HL-60/S4 treated with phorbol 12-myristate 13-acetate at 8.2 ng/mL for 4 days and 3 days (cell line): ENCODE measurements at regions not wholly inside any gene's neighbourhood (a gene's known extent, or its start where the extent isn't known, plus 50 kb on each side); places are given as distances from the start of the nearest gene placed in this dataset.
"Not testable (repeated sequence)": the region's sequence is repeated elsewhere in the genome, so short reads cannot be mapped to it uniquely, and the experiment has no call there.

Source experiments
- in situ Hi-C: fragments of 300-500 bp; cut with MboI; formaldehyde crosslinking; loops from 2 replicates; pipeline ENCODE4 v1.15.0; 2022; ENCODE audit warnings: low sequenced_read_pairs

DNA sequence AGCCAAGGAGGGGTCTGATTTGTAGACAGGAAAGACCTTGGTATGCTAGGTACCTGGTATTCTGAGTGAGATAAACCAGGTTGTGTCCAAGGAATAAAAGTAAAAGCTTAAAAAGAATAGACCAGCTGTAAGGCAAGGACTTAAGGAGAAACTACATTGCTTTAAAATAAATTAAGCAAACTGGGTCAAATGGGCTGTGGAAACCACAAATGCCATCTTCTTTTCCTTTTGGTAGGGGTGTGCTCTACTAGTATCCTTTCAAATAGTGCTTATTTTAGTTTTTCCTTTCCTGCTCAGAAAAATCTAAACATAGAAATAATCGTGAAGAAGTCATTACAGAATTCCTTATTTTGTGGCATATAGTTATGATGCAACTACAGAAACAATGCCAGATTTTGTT, 138.6 kb upstream of the KLF12 start:
- in situ Hi-C loops, result no loop called here

DNA sequence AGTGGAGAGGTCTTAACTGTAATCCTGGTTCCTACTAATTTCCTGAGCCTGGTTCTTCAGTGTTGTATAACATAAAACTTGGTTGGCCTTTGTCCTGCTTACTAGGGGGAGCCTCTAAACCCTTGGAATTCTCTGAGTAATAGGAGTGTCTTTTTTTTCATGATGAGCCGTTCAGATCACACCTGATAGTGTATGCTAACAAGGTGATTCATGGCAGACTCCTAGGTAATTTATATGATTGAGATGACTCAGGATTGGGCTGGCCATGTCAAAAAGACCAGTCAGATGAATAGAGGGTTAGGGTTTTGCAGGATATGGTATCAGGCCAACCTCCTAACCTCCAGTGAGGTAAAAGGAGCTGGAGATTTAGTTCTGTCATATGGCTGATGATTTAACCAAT, 135.8 kb upstream of the KLF12 start:
- in situ Hi-C loops, result no loop called here

DNA sequence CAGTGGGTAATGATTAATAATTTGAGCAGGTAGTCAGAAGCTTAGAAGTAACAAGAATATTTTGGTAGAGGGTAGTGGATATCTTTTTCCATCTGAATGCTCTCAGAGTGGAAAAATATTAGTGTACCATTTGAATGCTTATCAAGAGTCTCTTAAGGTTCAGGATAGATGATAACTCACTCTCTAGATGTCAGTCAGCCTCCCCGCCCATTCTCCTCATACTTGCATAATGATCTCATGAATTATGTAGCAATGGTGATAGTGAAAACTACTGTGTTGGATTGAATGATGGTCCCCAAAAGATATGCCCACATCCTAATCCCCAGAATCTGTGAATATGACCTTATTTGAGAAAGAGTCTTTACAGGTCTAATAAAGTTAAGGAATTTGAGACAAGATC, 132.7 kb upstream of the KLF12 start:
- in situ Hi-C loops, result no loop called here

DNA sequence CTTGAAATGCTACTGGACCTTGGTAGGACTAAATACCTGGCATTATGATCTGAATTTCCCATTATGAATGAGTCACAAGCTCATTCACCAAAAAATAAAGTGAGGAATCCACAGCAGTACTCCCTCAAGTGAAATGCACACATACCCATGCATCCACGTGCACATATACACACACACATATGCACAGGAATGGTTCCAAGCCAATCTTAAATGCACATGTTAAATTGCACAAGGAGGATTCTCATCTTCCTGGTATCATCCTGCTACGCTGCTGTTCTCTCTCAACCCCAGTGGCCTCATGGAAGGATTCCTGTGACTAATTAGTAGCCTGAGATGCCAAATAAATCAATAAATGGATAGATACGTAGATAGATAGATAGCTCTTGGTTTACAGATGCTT, 132.1 kb upstream of the KLF12 start:
- in situ Hi-C loops, result no loop called here

DNA sequence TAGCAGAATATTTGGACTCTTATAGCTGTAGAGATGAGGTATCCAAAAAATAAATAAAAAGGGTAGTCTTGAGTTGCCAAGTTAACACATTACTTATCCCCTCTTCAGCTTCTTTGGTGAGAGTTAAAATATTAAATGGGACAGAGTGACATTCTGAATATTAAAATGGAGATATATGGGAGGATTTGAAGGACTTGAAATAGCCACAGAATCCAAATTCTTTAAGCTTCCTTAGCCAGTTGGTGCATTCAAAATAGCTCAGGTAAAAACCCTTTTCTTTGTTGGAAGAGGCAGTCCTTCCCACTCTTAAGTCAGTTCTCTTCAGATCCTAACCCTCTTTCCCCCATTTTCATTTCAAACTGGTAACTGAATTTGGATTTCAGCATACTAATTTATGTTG, 130.1 kb upstream of the KLF12 start:
- in situ Hi-C loops, result no loop called here

DNA sequence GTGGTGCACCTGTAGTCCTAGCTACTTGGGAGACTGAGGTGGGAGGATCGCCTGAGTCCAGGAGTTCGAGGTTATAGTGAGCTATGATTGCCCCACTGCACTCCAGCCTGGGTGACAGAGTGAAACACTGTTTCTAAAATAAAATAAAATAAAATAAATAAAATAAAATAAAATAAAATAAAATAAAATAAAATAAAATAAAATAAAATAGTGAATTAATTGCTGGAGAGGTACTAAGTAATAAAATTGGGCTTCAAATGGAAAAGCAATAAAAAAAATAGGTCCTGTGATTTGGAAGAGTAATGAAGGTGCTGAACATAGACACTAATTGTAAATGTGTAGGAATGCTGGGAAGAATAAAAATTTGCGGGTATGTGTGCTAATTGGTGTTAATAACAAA, 126.2 kb upstream of the KLF12 start:
- in situ Hi-C loops, result not testable (repeated sequence)

DNA sequence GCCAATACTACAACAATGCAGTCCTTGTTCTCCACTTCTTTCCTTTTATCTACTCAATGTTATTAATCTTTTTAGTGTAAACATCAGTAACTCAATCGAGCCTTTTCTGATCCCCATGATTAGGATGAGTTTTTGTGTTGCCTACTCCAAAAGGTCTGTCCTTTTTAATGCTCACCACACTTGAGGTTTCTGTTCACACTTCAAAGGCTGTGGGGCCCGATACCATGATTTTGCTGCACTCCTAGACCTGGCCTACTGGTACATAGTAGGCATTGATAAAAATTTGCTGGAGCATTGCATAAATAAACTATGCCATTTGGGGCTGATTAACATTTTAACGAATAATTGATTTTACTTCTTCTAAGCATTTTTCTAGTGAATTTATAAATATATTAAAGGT, 125.4 kb upstream of the KLF12 start:
- in situ Hi-C loops, result no loop called here

DNA sequence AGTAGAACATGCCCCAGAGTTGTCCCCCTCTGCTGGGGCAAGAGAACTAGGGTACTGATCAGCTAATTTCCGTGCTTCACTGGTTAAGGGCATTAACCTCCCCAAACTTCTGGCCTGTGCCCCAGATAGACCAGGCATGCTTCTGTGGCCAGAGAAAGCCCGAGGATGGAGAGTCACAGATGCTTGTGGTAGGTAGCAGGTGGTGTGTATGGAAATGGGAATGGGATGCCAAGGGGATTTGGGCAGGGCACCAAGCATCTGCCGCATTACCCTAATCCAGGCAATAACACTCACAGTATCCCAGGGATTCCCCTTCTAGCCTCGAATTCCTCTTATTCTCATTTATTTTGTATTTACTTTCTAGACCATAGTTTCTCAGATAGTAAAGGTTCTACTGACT, 124.8 kb upstream of the KLF12 start:
- in situ Hi-C loops, result no loop called here

DNA sequence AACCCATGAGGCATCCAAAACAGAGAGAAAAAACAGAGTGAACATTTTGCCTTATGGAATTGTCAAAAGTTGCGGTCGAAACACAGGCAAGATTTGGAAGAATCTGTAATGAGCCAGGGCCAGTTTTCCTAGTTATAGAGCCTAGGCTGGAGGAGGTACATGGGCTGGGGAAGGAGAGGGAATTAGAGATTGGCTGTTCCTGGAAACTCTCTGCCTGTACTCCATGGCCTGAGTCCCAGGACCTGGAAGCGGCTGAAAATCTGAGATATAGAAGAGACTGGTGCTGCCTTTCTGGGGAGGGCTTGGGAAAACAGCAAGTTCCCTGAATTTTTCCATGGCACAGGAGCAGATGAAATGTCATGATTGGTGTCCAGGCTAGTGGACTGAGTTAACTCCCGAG, 122.8 kb upstream of the KLF12 start:
- in situ Hi-C loops, result no loop called here

DNA sequence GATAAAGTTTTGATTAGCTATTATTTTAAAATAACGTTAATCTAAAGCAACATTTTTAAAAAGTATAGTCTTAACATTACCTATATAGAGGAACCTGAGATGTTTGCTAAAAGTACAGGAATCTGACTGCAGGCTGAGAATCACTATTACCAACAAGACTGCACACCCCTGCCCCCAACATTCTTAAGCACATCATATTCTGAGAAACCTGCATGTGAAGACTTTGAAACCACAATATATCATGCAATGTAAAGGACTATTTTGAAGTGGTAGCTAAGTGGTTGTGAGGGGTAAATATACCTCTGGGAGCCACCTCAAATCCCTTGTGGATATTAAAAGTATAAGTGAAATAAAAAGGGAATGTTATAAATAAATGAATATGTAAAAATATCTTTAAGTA, 119.0 kb upstream of the KLF12 start:
- in situ Hi-C loops, result no loop called here

DNA sequence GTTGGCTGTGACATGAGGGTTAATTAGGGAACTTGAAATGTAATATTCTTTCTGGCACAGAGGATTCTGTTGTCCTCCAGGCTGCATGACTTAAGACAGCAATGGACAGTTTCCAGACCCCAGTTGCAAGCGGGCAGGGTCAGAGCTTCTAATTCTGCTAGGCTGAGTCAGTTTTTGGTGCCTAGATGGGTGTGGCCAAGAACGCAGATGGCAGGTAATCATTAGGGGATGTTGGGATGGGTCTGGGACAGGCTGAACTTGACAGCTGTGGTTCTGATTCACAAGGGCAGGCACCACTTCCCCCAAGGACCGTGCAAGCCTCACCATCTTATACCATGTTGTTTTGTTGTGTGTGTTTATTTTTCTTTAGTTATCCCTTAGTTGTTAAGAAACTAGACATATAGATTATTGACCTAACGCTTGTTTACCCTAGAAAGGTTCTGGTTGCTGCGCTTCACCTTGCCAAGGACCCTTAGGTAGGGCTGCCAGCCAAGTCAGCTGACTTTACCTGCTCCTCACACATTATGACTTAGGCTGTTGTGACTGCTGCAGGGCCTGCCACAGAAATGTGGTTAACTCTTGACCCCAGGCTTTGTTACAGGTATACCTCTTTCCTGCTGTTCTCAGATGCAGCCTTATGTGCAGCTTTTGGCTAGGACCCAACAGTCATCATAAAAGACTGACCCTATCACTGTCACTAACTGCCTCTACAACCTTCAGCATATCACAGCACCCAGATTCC, 117.7 kb upstream of the KLF12 start:
- in situ Hi-C loops, result no loop called here

DNA sequence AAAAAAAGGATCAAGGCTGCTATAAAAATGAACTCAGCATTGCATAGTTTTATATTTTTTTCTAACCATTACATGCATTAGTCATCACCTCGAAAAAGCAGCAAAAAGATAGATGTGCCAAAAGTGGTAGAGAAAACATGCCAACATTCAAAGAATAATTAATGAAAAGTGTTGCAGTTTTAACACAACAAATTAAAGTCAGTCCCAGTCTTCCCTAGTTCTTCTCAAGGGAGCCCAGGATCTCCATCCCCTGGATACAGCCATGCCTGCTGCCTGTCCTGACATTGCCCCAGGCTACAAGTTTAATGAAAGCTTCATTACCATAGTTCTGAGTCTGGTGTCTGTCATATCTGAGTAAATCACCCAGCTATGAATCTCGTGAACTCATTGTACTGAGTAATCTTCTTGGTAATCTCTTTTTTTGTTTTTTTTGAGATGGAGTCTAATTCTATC, 116.6 kb upstream of the KLF12 start:
- in situ Hi-C loops, result no loop called here

DNA sequence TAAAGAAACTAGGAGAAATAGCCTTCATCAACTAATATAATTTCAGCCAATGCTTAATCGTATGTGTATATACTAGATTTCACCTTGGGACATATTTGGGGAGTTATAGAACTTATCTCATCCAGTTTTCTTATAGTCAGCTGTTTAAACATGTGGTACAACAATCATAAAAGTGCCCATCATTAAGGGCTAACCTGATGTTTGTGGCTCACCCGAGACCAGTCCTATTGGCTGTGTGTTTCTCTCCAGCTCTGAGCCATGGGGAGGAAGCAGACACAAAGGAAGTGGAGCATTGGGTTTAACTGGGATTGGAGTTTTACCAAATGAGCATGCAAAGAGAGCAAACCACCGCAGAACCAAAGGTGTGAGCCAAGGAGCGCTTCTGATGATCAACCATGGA, 114.3 kb upstream of the KLF12 start:
- in situ Hi-C loops, result no loop called here

DNA sequence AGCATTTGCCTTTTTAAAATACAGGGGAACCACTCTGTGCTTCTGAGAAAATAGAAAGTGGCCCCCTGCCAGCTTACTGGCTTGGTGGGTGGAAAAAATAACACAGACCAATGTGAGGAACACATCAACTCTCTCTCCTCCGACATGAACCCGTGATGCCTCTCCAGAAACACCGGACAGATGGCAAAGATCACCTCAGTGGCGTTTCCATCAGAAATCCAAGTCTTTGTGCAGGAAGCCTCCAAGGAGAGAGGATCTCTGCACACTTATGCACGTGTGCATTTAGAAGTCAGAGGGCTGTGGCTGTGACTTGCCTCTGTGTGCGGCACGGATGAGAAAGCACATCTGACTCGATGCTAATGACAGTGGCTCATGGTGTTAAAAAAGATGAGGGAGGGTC, 112.3 kb upstream of the KLF12 start:
- in situ Hi-C loops, result no loop called here

DNA sequence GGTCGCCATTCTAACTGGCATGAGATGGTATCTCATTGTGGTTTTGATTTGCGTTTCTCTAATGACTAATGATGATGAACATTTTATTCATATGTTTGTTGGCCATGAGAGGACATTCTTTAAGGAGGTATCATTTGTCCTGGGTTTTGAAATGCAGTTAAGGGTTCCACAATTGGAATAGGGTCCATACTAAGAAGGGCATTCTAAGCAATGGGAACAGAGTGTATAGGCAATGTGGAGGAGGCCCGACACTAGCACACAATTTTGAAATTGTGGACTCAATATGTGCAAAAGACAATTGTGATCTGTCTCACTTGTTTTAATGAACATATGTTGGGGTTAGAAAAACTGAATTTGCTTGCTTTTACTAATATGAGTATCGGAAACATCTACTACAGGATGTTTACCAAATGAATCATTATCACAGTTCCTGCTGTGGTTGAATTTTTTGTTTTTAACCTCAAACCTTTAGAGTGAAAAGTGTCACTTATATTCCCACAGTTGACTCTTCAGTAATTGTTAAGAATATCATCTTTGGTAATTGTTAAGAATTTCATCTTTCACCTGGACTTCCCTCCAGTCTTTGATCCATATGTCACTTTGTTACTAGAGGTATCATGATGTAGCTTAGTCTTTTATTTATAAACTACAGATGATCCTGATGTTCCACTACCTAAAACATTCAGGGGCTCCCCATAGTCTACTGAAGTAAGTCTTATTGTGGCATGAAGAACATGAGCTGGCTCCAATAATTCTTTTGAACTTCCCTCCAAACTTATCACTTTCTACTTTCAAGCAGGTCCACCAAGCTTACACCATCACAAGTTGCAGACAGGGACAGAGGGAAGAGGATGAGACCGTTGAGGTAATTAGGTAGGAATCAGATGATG, 109.7 kb upstream of the KLF12 start:
- in situ Hi-C loops, result no loop called here

DNA sequence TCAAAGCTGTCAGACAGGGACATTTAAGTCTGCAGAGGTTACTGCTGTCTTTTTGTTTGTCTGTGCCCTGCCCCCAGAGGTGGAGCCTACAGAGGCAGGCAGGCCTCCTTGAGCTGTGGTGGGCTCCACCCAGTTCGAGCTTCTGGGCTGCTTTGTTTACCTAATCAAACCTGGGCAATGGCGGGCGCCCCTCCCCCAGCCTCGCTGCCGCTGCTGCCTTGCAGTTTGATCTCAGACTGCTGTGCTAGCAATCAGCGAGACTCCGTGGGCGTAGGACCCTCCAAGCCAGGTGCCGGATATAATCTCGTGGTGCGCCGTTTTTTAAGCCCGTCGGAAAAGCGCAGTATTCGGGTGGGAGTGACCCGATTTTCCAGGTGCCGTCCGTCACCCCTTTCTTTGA, 107.1 kb upstream of the KLF12 start:
- in situ Hi-C loops, result not testable (repeated sequence)

DNA sequence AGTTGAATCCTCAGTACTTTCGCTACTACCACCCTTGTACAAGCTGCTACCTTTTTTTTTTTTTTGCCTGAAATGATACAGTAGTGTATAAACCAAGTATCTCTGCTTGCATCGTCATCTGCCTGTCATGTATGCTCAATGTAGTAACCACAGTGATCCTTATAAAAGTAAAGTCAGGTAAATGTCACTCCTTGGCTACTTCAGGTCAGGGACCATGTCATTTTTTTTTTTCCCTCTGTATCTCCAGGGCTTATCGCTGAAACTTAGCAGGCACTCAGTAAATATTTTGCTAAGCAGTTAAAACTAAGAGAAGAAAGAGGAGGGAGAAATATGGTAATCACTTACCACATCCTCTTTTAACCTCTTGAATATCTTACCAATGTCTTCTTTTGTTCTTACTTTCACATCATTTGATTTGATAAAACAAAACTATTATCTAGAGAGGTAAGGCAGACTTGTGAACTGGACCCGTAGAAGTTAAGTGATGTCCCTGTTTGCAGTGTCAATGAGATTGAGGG, 96.8 kb upstream of the KLF12 start:
- in situ Hi-C loops, result no loop called here

DNA sequence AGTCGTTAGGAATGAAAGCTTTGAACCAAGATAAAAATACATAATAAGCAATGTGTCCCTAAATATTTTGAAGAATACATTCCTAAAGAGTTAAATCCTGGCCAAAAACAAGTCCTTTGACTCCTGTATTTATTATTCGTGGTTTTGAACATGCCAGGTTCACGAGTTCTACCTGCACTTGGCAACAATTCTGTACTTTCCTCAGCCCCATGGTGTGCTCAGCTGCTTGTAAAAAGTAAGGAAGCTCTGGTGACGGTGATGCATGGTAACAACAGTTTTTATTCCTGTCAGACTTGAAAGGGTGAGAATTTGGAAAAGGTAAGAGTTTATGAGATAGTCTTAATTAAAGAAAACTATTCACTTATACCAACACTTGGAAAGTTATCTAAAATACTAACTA, 95.0 kb upstream of the KLF12 start:
- in situ Hi-C loops, result no loop called here

DNA sequence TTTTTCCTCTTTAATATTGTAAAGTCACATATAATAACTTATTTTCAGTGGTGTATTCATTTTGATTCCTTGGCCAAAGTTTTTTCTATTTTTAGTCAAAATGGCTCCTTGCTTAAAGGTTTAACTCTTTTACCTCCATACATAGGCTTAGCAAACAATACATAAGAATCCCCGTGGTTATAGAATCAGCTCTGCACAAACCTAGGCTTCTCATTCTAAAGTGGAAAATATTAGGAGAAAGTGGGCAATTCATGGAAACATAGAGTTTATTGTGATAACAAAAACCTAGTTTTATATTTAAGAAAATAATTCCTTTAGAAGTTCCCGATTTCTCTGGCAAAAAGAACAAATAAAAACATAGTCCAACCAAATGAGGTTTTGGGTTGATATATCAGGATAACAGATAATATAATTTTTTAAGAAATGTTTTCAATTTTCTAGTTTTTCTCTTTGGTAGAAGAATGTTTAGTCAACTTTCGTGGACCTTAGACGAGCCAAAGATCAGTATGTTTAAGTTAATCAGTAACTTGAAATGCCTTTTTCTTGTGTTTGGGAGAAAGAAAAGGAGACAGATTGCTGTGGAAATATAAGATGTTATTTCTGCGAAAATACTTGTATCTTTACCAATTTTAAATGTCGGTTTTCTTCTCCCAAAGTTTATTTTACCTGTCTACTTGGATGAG, 93.4 kb upstream of the KLF12 start:
- in situ Hi-C loops, result no loop called here

DNA sequence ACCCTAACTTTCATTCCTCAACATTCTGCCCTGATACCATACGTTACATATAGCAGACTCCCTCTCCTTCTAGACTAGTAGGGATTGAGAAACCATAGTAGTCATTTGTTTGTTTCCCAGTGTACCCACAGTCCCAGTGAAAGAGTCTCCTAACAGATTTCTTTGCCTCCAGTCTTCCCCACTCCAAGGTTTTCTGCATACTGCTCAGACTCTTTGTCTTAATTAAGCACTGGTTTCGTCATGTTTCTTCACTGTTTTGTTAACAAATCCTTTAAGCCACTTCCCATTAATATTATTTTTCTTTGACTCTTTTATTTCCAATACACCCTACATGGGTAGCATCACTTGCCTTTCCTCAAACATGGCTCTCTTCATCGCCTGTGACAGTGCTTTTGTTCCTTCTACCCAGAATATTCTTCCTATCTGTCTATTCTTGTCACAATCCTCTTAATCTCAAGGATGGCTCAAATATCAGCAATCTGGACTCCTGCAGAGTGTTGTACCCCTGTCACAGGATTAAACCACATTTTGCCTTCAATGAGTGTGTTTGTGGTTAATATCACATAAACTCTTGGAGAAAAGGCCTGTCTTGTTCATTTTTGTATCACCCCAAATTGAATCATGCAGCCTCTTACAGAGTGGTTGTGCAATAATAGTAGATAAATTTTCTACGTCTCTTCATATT, 92.7 kb upstream of the KLF12 start:
- in situ Hi-C loops, result no loop called here

DNA sequence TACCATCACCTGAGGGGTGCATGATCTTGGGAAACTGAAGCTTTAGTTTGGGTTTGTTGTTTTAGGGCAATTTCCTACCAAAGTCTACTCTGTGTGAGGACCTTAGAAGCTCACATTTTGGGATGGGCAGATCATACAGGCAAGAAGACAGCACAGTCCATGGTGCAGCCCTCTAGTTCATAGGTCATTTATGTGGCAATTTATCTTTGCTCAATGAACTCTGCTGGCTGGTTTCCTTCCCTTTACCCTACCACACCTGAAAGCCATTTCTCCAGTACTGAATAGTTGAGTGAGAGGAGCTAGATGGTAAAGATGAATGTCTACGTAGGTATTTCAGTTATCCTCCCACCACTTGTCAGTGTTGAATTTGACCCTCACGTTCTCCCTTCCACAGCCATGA, 87.5 kb upstream of the KLF12 start:
- in situ Hi-C loops, result no loop called here
